Esophagus muscularis mucosa (tissue), 3 donors: ENCODE measurements at regions not wholly inside any gene's neighbourhood (a gene's known extent, or its start where the extent isn't known, plus 50 kb on each side); places are given as distances from the start of the nearest gene placed in this dataset.

ENCODE experiments used
- CTCF ChIP-seq, 3 experiments: fragments of 200-600 bp in 2 of 3; fragments of 450-650 bp in 1 of 3; sonication (generic) in 2 of 3; IDR thresholded peaks; one replicate each; pipeline ENCODE4 v1.5.1; 2017 to 2019; ENCODE audit warnings: antibody characterized with exemption in 3 of 3, mild to moderate bottlenecking in 2 of 3, moderate library complexity in 1 of 3
- POLR2AphosphoS5 ChIP-seq, 2 donors: sonication (generic); formaldehyde crosslinking; IDR thresholded peaks; one replicate each; pipeline ENCODE4 v1.6.1; 2017; ENCODE audit warnings: antibody characterized with exemption in 2 of 2

- TF ChIP-seq POLR2AphosphoS5 (IDR thresholded peaks at IDR 0.05) (no peak), CTCF (IDR thresholded peaks at IDR 0.05) (no peak)
These were observed 544.4 kb downstream of the MIAT start for GRCh38 chr22:27201741-27202140.
